NCI-H128 (cell line): ENCODE measurements at regions not wholly inside any gene's neighbourhood (a gene's known extent, or its start where the extent isn't known, plus 50 kb on each side); places are given as distances from the start of the nearest gene placed in this dataset.

Source experiments
- DNase-seq: peaks from one replicate; lab custom pipeline; 2025; ENCODE audit not compliant: unreplicated experiment; lab: John Stamatoyannopoulos, UW

DNA sequence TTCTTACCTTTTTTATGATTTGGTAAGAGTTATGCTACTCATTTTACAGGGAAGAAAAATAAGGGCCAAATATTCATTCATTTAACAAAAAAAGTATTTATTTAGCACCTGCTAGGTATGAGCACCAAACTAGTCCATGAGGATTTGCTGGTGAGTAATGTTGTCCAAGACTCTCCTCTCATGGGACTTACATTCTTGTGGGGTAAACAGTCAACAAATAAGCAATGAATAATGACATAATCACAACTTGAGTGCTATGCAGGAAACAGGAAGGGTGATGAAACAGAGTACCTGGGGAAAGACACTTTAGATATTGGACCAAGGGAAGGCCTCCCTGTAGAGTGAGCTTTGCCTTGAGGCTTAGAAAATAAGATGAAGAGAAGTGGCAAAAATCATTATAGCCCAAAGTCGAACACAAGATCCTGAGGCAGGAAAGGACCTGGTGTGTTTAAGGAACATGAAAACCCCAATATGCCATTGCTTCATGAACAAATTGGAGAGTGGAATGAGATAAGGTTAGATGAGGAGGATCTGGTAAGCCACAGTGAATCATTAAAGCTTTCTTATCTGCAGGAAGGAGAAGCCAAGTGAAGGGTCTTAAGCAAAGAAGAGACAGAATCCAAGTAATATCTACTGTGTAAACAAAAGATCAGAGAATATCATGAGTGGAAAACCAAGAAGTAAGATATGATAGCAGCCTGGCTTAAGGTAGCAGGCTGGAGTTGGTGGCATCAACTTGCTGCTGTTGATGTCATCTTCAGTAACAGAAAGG lies 294.5 kb upstream of the NBEA start:
- no peak for DNase-seq

DNA sequence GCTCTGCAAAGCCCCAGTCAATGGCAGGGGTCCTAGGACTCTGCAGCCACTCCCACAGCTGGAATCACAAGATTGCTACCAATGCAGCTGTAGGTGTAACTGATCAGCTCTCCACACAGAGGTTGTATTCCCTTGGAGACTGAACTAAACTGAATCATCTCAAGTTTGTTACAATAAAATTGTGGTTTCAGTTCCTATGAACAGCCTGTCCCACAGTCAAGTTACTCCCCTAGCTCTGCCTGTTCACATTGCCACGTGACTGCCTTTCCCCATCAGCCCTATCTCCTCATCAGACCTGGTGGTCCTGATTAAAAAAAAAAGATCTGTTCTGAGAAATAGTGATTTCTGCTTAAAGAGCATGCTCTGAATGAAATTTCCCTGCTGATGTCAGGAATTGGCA lies 287.9 kb upstream of the NBEA start:
- DNase-seq, result no peak

DNA sequence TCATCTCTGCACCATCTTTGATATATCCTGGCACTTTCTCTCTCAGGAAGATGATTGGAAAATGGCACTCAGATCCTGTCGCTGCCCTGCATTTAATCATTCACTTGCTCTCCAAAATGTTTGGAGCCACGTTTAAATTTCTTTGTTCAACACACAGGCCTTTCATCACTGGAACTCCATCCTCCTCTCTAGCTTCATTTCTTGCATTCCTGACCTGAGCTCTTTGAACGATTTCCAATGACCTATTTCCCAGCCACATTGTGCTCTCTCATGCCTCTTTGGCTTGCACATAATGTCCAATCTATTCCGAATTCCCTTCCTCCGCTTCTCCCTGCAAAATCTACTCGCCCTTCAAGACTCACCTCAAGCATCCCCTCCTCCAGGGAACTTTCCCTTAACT lies 287.4 kb upstream of the NBEA start:
- DNase-seq, result no peak

DNA sequence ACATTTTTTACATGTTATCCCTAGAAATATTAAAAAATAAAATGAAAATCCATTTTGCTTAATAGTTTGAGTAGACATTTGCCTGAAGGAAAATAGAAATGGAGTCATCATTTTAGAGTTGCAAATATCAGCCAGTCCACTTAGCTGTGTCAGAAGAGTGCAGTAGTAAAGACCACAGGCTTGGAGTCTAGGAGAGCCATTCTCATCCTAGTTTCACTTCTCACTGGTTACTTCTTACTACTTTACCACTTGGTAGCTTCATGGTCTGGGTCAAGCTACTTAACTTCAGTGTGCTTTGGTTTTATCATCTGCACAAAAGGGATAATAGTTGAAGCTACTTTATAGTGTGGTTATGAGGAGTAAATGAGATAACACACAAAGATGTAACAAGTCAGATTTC lies 286.5 kb upstream of the NBEA start:
- DNase-seq, result no peak

DNA sequence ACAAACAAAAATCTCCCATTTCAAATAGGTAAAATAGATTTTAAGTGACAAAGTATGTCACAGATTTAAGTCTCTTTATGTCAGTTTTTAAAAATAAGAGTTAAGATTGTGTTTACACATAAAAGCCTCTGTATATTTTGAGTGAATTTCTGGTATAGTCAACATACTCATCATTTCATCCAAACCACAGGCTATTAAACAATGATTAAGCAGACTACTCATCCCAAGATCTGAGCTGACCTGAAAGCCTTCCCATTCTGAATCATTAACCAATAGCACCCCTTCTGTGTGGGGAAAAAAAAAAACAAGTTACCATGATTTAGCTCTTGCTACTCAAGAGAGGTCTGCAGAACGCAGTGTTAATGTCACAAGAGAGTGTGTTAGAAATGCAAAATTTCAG lies 284.4 kb upstream of the NBEA start:
- no peak for DNase-seq

DNA sequence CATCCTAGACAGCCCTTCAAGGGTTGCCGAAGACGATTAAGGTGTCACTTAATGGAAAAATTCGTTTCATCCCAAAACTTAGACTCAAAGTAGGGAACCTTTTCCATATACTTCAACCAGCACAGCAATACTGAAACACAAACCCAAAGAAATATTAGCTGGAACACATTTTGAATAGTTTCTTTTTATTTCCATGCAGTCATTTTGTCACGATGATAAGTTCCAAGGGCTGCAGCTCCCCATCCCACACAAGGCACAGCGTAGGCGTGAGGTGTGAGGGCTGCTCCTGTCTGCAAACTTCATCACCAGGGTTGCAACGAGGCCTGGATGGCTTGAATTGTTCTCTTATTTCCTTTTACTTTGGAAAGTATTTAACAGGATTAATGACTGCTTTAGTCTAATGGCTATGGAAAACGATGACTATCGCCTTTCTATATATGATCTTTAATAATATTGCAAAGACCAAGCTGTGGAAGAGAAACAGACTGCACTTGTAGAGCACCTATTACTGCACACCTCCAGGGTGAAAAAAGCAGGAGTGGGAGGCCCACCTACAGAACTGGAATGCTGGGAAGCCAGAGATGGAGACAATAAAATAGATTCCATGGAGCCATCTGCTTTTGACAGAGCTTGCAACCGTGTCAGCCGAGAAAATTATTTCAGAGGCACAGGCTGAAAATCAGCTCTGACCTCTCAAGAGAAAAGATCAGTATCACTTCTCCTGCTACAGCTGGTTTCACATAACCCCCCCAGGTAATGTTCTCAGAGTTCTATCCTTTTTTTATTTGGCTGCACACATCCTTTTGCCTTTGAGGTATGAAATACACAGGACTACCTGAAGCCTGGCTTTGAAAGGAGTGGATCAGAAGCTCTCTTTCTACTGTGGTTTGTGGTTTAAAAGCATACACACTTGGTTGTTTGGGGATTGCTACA lies 274.5 kb upstream of the NBEA start:
- DNase-seq, result no peak

DNA sequence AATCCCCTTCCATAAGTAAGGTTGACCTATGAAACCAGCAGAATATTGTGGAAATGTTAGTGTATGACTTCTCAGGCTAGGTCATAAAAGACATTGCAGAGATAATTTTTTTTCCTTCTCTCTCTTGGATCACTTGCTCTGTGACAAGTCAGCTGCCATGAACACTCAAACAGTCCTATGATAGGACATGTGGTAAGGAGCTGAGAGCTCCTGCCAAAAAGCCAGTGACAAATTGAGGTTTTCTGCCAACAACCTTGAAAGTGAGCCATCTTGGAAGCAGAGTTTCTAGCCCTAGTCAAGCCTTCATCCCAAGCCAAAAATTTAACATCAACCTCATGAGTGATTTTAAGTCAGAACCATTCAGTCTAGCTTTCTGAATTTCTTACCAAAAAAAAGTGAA lies 270.9 kb upstream of the NBEA start:
- no peak for DNase-seq

DNA sequence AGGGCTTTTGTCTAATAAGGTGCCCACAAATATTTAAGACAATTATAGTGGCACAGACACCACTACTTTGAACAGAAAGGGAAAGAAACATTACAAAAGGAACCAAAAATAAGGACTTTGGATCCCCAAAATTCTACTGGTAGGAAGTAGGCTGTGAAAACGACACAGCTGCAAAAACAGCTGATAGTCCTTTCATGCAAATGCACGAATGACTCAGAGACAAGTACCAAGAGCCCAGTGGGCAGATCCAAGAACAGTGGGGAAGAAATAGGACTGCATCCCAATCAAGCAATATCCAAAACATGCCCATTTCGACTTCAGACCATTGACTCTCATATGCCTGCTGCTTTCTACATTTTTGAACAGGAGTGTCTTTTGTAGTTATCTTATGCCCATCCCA lies 269.4 kb upstream of the NBEA start:
- no peak for DNase-seq

DNA sequence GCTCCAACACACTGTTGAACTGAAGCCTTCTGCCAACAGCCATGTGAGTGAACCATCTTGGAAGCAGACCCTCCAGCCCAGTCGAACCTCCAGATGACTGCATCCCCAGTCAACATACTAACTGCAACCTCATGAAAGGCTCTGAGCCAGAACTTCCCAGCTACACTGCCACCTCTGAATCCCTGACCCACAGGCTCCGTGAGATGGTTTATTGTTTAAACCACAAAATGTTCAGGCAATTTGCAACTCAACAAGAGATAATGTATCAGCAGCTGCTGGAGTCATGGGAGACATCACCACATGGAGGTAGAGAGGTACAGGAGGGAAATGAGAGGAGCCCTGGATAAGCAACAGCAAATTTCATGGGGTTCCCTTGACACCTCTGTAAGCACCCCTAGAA lies 266.4 kb upstream of the NBEA start:
- DNase-seq, result no peak

DNA sequence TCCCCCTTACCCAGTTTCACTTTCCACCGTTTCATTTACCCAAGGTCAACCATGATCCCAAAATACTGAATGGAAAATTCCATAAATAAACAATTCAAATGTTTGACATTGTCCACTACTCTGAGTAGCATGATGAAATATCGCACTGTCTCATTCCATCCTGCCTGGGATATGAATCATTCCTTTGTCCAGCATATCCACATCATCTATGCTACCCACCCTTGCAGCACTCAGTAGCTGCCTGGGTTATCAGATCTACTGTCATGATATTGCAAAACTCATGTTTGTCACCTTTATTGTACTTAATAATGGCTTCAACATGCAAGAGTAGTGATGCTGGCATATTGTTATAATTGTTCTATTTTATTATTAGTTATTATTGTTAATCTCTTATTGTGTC lies 263.9 kb upstream of the NBEA start:
- no peak for DNase-seq

DNA sequence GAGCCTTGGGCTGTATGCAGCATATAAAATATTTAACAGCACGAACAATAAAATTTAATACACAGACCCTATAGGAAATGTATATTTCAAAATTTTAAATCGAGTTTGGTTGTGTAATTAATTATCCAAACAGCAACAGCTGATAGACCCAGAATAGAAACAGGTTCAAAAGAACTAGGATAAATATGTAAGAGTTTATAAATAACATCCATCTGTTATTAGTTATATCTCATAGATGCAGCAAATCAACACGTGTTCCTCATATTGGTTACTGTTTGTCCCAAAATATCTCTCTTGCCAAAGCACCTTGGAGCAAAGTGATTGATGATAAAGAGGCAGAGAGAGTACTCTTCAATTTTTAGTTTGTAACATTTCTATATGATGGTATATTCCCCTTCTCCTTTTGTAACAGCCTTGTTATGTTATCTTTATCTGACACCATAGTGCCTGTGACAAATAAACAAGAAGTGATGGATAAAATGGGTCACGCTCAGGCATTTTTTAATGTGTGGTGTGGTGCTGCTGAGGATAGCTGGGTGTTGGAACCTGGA lies 260.6 kb upstream of the NBEA start:
- DNase-seq, result no peak

DNA sequence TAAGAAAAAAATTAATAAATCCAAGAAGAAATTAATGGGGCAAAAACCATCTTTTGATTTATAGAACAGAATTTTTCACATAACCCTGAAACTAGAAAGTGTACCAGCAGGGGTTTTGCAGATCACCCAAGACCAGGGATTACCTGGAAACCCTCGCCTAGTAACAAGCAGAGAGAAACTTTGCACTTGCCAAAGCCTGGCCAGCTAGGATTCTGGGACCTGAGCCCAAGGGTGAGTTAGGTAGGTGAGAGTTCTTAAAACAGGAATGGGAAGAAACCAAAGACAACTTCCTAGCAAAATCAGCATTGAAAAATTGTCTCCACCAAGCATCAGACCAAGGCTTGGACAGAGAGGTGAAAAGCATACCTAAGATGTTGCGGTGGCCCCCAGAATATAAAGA lies 247.0 kb upstream of the NBEA start:
- no peak for DNase-seq

DNA sequence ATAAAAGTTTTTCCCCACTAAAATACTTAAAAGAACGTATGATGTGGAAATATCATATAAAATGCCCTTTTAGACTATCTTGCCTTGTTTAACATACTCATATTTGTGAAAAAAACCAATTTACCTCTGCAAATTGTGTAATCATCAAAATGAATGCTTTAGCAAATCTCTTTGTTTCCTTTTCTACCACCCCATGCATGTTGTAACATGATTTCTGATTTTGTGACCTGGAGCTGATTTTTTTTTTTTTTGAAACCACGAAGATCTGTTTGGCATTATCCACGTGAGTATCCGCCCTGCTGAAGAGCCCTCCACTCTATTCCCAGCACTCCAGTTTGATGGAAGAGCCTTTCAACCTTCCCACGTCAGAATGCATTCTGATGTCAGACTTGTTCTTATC lies 245.8 kb upstream of the NBEA start:
- DNase-seq, result no peak

DNA sequence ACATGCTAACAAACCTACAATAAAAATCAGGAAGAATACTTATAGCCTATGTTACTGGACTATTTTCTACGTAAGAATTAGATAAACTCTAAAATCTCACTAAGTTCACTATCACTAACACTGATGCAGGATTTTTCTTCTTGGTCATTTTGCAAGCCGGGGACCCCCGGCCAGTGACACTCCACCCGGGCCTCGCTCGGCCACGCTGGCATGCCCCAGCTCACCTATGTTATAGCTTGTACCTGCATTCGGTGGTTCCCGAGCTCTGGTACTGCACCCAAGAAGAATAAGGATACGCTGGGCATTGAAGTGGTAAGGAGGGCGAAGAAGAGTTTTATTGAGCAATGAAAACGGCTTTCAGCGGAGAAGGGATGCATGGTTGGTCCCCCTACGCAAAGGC lies 245.3 kb upstream of the NBEA start:
- no peak for DNase-seq

DNA sequence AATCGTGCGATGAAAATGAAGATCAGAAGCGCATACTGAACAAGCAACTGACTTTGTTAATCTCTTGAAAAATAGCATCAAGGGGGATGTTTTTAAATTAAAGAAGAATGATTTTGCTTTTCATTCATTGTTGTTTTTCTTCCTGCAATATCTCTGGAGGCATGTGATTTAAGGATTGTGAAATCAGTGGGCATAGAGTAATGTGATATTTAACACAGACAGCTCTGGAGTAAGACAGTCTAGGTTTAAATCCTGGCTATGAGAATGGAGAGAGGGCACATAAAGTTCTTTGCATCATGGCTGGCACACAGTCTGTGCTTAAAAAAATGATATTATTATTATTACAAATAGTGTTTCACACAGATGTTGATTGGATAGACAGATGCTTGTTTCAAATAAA lies 243.1 kb upstream of the NBEA start:
- DNase-seq, result no peak

DNA sequence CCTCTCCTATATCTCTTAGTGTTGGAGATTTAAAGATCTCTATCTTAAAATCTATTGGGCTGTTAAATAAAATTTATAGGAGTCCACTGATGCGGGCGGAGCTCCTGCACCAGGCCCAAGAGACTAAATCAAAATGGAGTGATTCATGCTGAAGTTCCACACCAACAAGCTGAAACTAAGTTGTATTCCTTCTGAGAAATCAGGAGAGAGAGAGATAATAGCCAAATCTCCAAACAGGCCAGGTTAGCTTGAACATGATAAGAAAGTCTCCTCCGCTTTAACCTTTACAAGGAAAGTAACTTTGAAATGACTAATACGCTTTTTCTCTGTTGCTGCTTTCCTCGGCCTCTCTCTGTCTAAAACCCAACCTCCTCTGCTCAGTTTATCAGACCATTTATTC lies 241.9 kb upstream of the NBEA start:
- DNase-seq, result no peak

DNA sequence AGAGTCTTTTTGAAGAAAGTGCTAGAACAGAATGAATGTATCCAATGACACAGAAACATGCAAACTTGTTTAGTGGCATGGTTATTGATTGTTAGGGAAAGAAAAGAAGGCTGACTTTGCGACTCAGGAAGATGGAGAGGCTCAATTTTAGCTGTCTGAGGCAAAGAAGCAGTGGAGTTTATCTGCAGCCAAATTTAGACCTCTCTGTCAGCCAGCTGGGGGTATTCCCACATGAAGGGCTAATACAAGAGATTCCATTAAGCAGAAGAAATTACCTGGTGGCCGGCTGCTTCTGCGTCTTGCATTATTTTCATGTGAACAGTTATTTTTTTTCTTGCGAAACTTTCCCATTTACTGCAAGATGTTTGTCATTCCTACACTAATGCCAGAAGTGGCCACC lies 240.2 kb upstream of the NBEA start:
- no peak for DNase-seq

DNA sequence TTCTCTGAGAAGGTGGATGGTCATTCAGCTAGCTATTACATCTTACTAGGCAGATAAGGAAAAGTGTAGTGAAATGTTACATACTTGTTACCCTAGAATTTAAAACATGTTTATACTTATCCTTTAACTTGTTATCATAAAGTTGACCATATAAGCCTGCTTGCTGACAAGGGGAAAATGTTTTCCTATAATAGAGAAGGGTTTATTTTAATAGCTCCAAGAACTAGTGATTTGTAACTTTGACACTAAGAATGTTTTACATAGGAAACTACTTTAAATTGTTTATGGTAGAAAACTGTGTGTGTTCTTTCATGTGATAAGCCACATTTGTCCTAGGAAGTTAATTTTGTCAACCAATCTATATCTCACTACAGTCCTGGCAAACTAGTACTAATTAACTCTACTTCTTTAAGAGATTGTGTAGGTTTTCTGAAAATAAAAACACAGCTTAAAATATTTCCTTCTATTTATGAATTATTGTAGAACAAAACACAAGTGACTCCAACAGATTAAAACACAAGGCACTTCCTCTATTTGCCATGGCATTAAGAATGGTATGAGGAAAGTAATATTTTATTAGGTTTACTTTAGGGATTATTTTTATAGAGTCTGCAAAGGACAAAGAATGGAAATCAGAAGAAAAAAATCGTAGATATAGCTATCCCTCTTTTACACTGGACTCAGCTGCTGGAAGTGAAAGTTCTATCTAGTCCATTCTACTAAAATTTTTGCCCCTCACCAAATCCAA lies 233.3 kb upstream of the NBEA start:
- no peak for DNase-seq

DNA sequence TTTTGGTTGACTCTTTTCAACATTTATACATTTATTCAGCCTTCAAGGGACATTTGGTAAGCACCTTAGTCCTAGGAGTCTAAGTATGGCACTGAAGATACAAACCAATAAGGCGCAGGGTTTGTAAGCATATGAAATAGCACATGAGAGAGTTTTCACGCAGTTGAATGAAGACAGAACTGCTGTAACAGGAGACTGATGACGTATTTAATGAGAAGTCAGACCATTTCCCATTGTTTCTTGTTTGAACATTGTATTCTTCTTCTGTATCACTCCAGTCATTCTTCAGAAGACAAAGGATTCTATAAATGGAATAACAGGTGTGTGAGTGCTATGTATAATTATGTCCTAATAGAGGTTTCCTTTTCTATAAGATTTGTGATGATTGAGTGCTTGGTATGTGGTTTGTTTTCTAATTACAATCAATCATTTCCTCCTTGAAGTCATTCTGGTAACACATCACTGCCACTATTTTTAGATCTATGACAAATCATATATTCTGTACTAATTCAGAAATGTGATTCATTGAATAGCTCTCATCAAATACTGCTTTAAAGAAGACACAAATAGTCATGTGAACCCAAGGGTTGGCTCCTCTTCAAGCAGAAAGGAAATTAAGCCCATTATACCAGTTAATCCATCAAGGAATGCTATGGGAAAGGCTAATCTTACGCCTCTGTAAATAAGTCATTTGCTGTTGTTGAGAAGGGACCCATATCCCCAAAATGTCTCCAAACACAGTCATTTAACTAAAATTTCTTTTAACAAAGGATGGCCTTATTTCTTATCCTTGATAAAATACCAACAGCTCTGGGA lies 222.8 kb upstream of the NBEA start:
- DNase-seq, result no peak

DNA sequence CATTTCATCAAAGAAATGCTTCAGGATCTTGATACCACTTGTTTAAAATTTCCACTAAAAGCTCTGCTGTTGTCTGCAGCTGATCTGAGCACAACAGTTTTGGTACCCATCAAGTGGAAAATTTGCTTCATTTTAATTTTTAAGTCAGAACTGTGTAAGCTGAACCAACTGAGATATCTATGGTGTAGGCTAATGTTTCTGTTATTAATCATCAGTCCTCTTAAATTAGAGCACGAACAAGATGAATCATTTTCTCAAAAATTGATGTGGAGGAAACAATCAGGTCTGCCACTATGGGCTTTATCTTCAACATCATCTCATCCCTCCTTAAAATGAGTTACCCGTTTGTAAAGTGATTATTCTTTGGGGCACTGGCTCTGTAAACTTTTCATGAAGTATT lies 221.5 kb upstream of the NBEA start:
- DNase-seq, result no peak
